Mesenchymal stem cell (in vitro differentiated cells and primary cell): ENCODE measurements at regions not wholly inside any gene's neighbourhood (a gene's known extent, or its start where the extent isn't known, plus 50 kb on each side); places are given as distances from the start of the nearest gene placed in this dataset.
"Not testable (repeated sequence)": the region's sequence is repeated elsewhere in the genome, so short reads cannot be mapped to it uniquely, and the experiment has no call there.

ENCODE experiments used
- DNase-seq: peaks from one replicate; pipeline ENCODE4 v3.0.0-alpha.2; 2013
- H2AFZ ChIP-seq: one replicate; pipeline ENCODE4 v1.6.1; 2013; ENCODE audit warnings: low read depth, mild to moderate bottlenecking, control low read depth, inconsistent platforms, low read length, moderate library complexity
- H2AK5ac ChIP-seq: 2 replicates; pipeline ENCODE4 v1.6.1; 2013; ENCODE audit warnings: low read length, moderate library complexity, mild to moderate bottlenecking, inconsistent platforms; ENCODE audit not compliant: severe bottlenecking
- H2BK120ac ChIP-seq: one replicate; pipeline ENCODE4 v1.6.1; 2013; ENCODE audit warnings: low read depth, mild to moderate bottlenecking, inconsistent platforms, low read length, moderate library complexity
- H2BK12ac ChIP-seq, 2 experiments: one replicate each; pipeline ENCODE4 v1.6.1; 2013; ENCODE audit warnings: inconsistent platforms in 2 of 2, low read length in 2 of 2, mild to moderate bottlenecking in 2 of 2, moderate library complexity in 2 of 2, control low read depth in 1 of 2
- H2BK15ac ChIP-seq: one replicate; pipeline ENCODE4 v1.6.1; 2013; ENCODE audit warnings: mild to moderate bottlenecking, low read depth, inconsistent platforms; ENCODE audit not compliant: poor library complexity, severe bottlenecking
- H2BK5ac ChIP-seq: 2 replicates; pipeline ENCODE4 v1.6.1; 2013; ENCODE audit warnings: low read depth, mild to moderate bottlenecking, low read length, control low read depth, inconsistent platforms; ENCODE audit not compliant: poor library complexity, severe bottlenecking
- H3K14ac ChIP-seq, 2 experiments: one replicate each; pipeline ENCODE4 v1.6.1; 2013; ENCODE audit warnings: inconsistent platforms in 2 of 2, low read length in 2 of 2, control low read depth in 1 of 2, mild to moderate bottlenecking in 1 of 2, moderate library complexity in 1 of 2
- H3K18ac ChIP-seq, 2 experiments: one replicate each; pipeline ENCODE4 v1.6.1; 2013; ENCODE audit warnings: inconsistent platforms in 2 of 2, low read length in 2 of 2, control low read depth in 1 of 2, low read depth in 1 of 2, mild to moderate bottlenecking in 1 of 2
- H3K23ac ChIP-seq, 2 experiments: one replicate each; pipeline ENCODE4 v1.6.1; 2013; ENCODE audit warnings: inconsistent platforms in 2 of 2, low read length in 2 of 2, mild to moderate bottlenecking in 2 of 2, moderate library complexity in 2 of 2, control low read depth in 1 of 2
- H3K27ac ChIP-seq: 2 replicates; pipeline ENCODE4 v1.5.1; 2013; ENCODE audit warnings: mild to moderate bottlenecking, moderate library complexity, low read length, control low read depth, inconsistent platforms; ENCODE audit not compliant: poor library complexity, severe bottlenecking
- H3K27me3 ChIP-seq, 2 experiments: 2 replicates each; pipeline versions ENCODE4 v1.6.1 to v1.7.0; 2013; ENCODE audit warnings: low read length in 2 of 2, mild to moderate bottlenecking in 2 of 2, moderate library complexity in 2 of 2, control low read depth in 1 of 2, inconsistent platforms in 1 of 2; ENCODE audit not compliant: control insufficient read depth in 1 of 2, insufficient read depth in 1 of 2
- H3K36me3 ChIP-seq, 2 experiments: 2 replicates each; pipeline versions ENCODE4 v1.6.1 to v1.7.0; 2013; ENCODE audit warnings: low read length in 2 of 2, control low read depth in 1 of 2, inconsistent platforms in 1 of 2, low read depth in 1 of 2, mild to moderate bottlenecking in 1 of 2; ENCODE audit not compliant: insufficient read depth in 2 of 2, control insufficient read depth in 1 of 2
- H3K4ac ChIP-seq, 2 experiments: one replicate each; pipeline ENCODE4 v1.6.1; 2013; ENCODE audit warnings: inconsistent platforms in 2 of 2, low read length in 2 of 2, mild to moderate bottlenecking in 2 of 2, moderate library complexity in 2 of 2, control low read depth in 1 of 2, low read depth in 1 of 2
- H3K4me1 ChIP-seq: 2 replicates; pipeline ENCODE4 v1.6.1; 2013; ENCODE audit warnings: low read depth, low read length, control low read depth; ENCODE audit not compliant: control insufficient read depth, insufficient read depth
- H3K4me2 ChIP-seq: 2 replicates; pipeline ENCODE4 v1.6.1; 2013; ENCODE audit warnings: low read length, mild to moderate bottlenecking, inconsistent platforms; ENCODE audit not compliant: poor library complexity, severe bottlenecking
- H3K4me3 ChIP-seq, 2 experiments: 2 replicates each; pipeline versions ENCODE4 v1.5.1 to v1.7.0; 2013; ENCODE audit warnings: low read length in 2 of 2, mild to moderate bottlenecking in 2 of 2, control low read depth in 1 of 2, low read depth in 1 of 2; ENCODE audit not compliant: insufficient read depth in 1 of 2
- H3K79me1 ChIP-seq: replicated peaks from 2 replicates; pipeline ENCODE4 v1.6.1; 2013; ENCODE audit warnings: mild to moderate bottlenecking, control low read depth, low read length, inconsistent platforms; ENCODE audit not compliant: poor library complexity, severe bottlenecking
- H3K9ac ChIP-seq: 2 replicates; pipeline ENCODE4 v1.7.0; 2013; ENCODE audit warnings: mild to moderate bottlenecking, low read length, moderate library complexity
- H3K9me3 ChIP-seq: 2 replicates; pipeline ENCODE4 v1.7.0; 2013; ENCODE audit warnings: mild to moderate bottlenecking, low read length; ENCODE audit not compliant: control insufficient read depth
- H4K8ac ChIP-seq: one replicate; pipeline ENCODE4 v1.6.1; 2013; ENCODE audit warnings: inconsistent platforms, mild to moderate bottlenecking, low read length, moderate library complexity
- H4K91ac ChIP-seq: one replicate; pipeline ENCODE4 v1.6.1; 2013; ENCODE audit warnings: mild to moderate bottlenecking, low read length, inconsistent platforms
- WGBS: methylation state at CpG from one replicate; pipeline ENCODE4 v1.1.7; 2013; ENCODE audit warnings: mixed read lengths; 5-methylcytosine and 5-hydroxymethylcytosine counted together

DNA sequence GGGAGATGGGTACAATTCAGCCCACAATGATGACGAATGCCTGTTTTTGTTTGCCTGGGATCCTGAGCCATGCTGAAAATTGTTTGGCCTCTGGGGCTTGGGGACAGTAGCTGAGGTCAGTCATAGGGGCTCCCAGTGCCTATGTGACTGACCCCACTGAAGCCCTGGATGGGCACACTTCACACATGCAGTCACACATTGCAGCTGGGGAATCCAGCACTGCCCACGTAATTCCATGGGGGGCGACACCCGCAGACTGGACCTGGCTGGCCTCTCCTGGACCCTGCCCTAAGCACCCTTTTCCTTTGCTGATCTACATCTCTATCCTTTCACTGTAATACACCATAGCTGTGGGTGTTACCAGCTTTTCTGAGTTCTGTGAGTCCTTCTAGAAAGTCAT is 295.2 kb upstream of the HS6ST1 start:
- H2AK5ac ChIP-seq, result no peak overlapping the region

DNA sequence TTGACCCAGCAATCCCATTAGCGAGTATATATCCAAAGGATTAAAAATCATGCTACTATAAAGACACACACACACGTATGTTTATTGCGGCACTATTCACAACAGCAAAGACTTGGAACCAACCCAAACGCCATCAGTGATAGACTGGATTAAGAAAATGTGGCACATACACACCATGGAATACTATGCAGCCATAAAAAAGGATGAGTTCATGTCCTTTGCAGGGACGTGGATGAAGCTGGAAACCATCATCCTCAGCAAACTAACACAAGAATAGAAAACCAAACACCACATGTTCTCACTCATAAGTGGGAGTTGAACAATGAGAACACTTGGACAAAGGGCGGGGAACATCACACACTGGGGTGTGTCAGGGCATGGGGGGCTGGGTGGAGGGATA is 296.2 kb upstream of the HS6ST1 start:
- H3K9ac ChIP-seq, H2BK15ac ChIP-seq, DNase-seq, H2BK120ac ChIP-seq, H3K27ac ChIP-seq, H2BK12ac ChIP-seq, H3K23ac ChIP-seq, H3K9me3 ChIP-seq, H4K91ac ChIP-seq, H3K4me3 ChIP-seq, H2AK5ac ChIP-seq, H2AFZ ChIP-seq, H3K4me2 ChIP-seq, H4K8ac ChIP-seq, H3K79me1 ChIP-seq, H3K36me3 ChIP-seq, H3K18ac ChIP-seq, H3K4ac ChIP-seq, H2BK5ac ChIP-seq, H3K14ac ChIP-seq, H3K4me1 ChIP-seq: not testable (repeated sequence)
- 90% methylated on average over 4 of the region's 6 CpGs for whole genome bisulfite sequencing
- H3K27me3 ChIP-seq, result peaks cover 9 to 18% of the 10 kb centered on the region in 2 experiments

More for the DNA sequence above, 295.2 kb upstream of the HS6ST1 start:
- no peak overlapping the region for H2BK120ac ChIP-seq
- H3K4ac ChIP-seq, result no peak overlapping the region
- H3K9me3 ChIP-seq, result no peaks in the 10 kb centered on the region
- no peak overlapping the region for H3K18ac ChIP-seq
- no peak overlapping the region for H4K91ac ChIP-seq
- no peaks in the 10 kb centered on the region for H3K4me1 ChIP-seq
- H3K14ac ChIP-seq, result peak overlapping the region in 1 of 2 experiments; percentile 7
- H3K27ac ChIP-seq, result no peak overlapping the region
- no peak overlapping the region for H4K8ac ChIP-seq
- no peak overlapping the region for H2AFZ ChIP-seq
- no peak overlapping the region for H3K4me2 ChIP-seq
- no peak for DNase-seq
- no peak overlapping the region for H3K23ac ChIP-seq
- no peaks in the 10 kb centered on the region for H3K36me3 ChIP-seq
- no peak overlapping the region for H3K9ac ChIP-seq
- no peak overlapping the region for H2BK15ac ChIP-seq
- H3K79me1 ChIP-seq, result no peaks in the 10 kb centered on the region
- H3K27me3 ChIP-seq, result peaks cover 9 to 18% of the 10 kb centered on the region in 2 experiments
- WGBS, result 89% methylated on average over 4 of the region's 4 CpGs
- H2BK5ac ChIP-seq, result no peak overlapping the region
- H3K4me3 ChIP-seq, result no peak overlapping the region
- H2BK12ac ChIP-seq, result no peak overlapping the region

DNA sequence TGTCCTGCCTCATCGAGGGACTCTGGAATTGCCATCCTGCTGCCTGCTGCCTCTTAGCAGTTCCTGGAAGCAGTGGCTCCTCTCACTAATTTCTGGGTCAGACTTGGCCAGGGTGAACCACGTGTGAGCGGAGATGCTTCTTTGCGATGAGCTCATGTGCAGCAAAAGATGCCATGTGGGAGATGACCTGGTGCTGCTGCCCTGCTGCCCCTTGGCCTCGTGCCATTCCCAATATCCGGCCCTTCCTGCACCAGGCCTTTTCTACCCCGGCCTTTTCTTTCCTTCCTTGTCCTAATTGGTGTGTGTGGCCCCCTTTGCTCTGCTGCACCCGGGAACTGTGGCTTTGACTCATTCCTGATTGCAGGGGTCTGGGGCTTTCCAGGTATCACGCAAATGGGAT is 296.9 kb upstream of the HS6ST1 start:
- Histone ChIP-seq H3K9me3 (no peaks in the 10 kb centered on the region), H3K27ac (no peak overlapping the region), H2BK120ac (no peak overlapping the region), H3K18ac (no peak overlapping the region), H3K4me2 (no peak overlapping the region), H4K8ac (no peak overlapping the region), H2BK15ac (no peak overlapping the region), H3K79me1 (no peaks in the 10 kb centered on the region), H3K36me3 (no peaks in the 10 kb centered on the region), H3K4ac (no peak overlapping the region), H3K4me1 (no peaks in the 10 kb centered on the region), H2AFZ (no peak overlapping the region), H3K14ac (no peak overlapping the region), H2BK5ac (no peak overlapping the region), H3K9ac (no peak overlapping the region), H2AK5ac (no peak overlapping the region), H3K27me3 (peaks cover 9 to 18% of the 10 kb centered on the region in 2 experiments), H4K91ac (no peak overlapping the region), H2BK12ac (no peak overlapping the region), H3K4me3 (no peak overlapping the region), H3K23ac (no peak overlapping the region)
- WGBS, result 92% methylated on average over 9 of the region's 9 CpGs
- DNase-seq, result no peak

DNA sequence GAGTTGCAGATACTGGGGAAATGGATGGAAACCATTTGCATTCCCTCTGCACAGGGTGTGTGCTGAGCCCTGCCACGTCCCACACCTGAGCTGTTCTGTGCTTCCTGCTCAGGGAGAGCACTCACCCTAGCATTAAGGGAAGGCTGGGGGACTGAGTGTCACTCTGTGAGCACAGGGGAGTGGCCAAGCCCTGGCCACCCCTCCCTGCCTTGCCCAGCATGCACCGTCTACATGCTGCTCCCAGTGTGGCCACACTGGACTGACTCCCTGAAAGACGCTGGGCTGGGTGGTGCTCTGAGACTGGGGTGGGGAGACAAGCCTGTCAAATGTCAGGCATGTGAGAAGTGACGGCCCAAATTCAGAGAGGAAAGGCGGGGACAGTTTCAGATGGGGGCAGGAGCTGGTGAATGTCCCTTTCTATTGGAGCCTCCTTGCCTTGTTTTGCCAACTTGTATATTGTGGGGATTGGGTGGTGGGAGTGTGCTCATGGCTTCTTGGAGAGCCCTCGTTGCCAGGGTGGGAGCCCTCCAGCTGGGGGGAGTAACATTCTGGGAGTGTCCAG is 298.4 kb upstream of the HS6ST1 start:
- Histone ChIP-seq H3K27ac (no peak overlapping the region), H3K27me3 (peaks cover 6 to 11% of the 10 kb centered on the region in 2 experiments), H2BK12ac (no peak overlapping the region), H3K4me2 (no peak overlapping the region), H3K4me1 (no peaks in the 10 kb centered on the region), H3K4me3 (no peak overlapping the region), H2AFZ (no peak overlapping the region), H3K23ac (no peak overlapping the region), H4K8ac (no peak overlapping the region), H3K79me1 (no peaks in the 10 kb centered on the region), H2BK5ac (no peak overlapping the region), H2BK15ac (no peak overlapping the region), H3K14ac (no peak overlapping the region), H3K36me3 (no peaks in the 10 kb centered on the region), H3K9ac (no peak overlapping the region), H2BK120ac (no peak overlapping the region), H3K4ac (no peak overlapping the region), H3K9me3 (no peaks in the 10 kb centered on the region), H3K18ac (no peak overlapping the region), H4K91ac (no peak overlapping the region), H2AK5ac (no peak overlapping the region)
- no peak for DNase-seq
- 88% methylated on average over 6 of the region's 6 CpGs for WGBS
